ENCODE measurements at regions not wholly inside any gene's neighbourhood (a gene's known extent, or its start where the extent isn't known, plus 50 kb on each side); places are given as distances from the start of the nearest gene placed in this dataset.
"Not testable (repeated sequence)": the region's sequence is repeated elsewhere in the genome, so short reads cannot be mapped to it uniquely, and the experiment has no call there.

- H3K9me3 ChIP-seq: no peaks in the 10 kb centered on the region
- H3K27me3 ChIP-seq: no peaks in the 10 kb centered on the region
- TF ChIP-seq POLR2A (IDR thresholded peaks at IDR 0.05) (no peak), CTCF (IDR thresholded peaks at IDR 0.05) (no peak)
- no peaks in the 10 kb centered on the region for H3K36me3 ChIP-seq
- no peak overlapping the region for H3K27ac ChIP-seq
- no peak for DNase-seq
- WGBS, 2 donors: 21 to 32% methylated on average over 1 of the region's 1 CpG
- intact Hi-C loops (cut with DNase I): no loop called here
- H3K4me3 ChIP-seq: no peak overlapping the region
- peaks cover 0 to 15% (median 0%) of the 10 kb centered on the region in 3 donors for H3K4me1 ChIP-seq
Observed at GRCh38 chr7:114182837-114183236, 231.8 kb upstream of the FOXP2 start.

- WGBS, 2 donors: 82 to 84% methylated on average over 1 of the region's 1 CpG
- TF ChIP-seq POLR2A (IDR thresholded peaks at IDR 0.05) (no peak), CTCF (IDR thresholded peaks at IDR 0.05) (no peak)
- intact Hi-C loops (cut with DNase I): no loop called here
Observed at GRCh38 chr7:114181280-114181679, 233.3 kb upstream of the FOXP2 start.

GRCh38 chr7:114180556-114181266 is 233.9 kb upstream of the FOXP2 start:
- Histone ChIP-seq H3K4me3 (no peak overlapping the region), H3K36me3 (no peaks in the 10 kb centered on the region), H3K27ac (no peak overlapping the region), H3K9me3 (no peaks in the 10 kb centered on the region), H3K4me1 (peaks cover 0 to 15% (median 0%) of the 10 kb centered on the region in 3 donors), H3K27me3 (no peaks in the 10 kb centered on the region)
- intact Hi-C loops (cut with DNase I): no loop called here
- DNase-seq: no peak
- TF ChIP-seq CTCF (IDR thresholded peaks at IDR 0.05): no peak
- no peak for TF ChIP-seq POLR2A (IDR thresholded peaks at IDR 0.05)

More at GRCh38 chr7:114181280-114181679, 233.3 kb upstream of the FOXP2 start:
- H3K27me3 ChIP-seq: no peaks in the 10 kb centered on the region
- no peaks in the 10 kb centered on the region for H3K36me3 ChIP-seq
- no peak overlapping the region for H3K27ac ChIP-seq
- no peak for DNase-seq
- no peaks in the 10 kb centered on the region for H3K9me3 ChIP-seq
- peaks cover 0 to 15% (median 0%) of the 10 kb centered on the region in 3 donors for H3K4me1 ChIP-seq
- H3K4me3 ChIP-seq: no peak overlapping the region

- Histone ChIP-seq H3K4me3 (no peak overlapping the region), H3K4me1 (no peaks in the 10 kb centered on the region), H3K36me3 (no peaks in the 10 kb centered on the region), H3K27ac (no peak overlapping the region), H3K27me3 (no peaks in the 10 kb centered on the region), H3K9me3 (no peaks in the 10 kb centered on the region)
- WGBS, 2 donors: 75 to 81% methylated on average over 4 of the region's 4 CpGs
- intact Hi-C loops (cut with DNase I): no loop called here
- TF ChIP-seq CTCF (IDR thresholded peaks at IDR 0.05) (no peak), POLR2A (IDR thresholded peaks at IDR 0.05) (no peak)
- no peak for DNase-seq
Observed at GRCh38 chr7:114175125-114175524, 239.5 kb upstream of the FOXP2 start.

- Histone ChIP-seq H3K4me3 (no peak overlapping the region), H3K9me3 (no peaks in the 10 kb centered on the region), H3K27ac (no peak overlapping the region), H3K4me1 (no peaks in the 10 kb centered on the region), H3K27me3 (no peaks in the 10 kb centered on the region), H3K36me3 (no peaks in the 10 kb centered on the region)
- TF ChIP-seq CTCF (IDR thresholded peaks at IDR 0.05) (no peak), POLR2A (IDR thresholded peaks at IDR 0.05) (no peak)
- intact Hi-C loops (cut with DNase I): no loop called here
- 87 to 97% methylated on average over 3 of the region's 3 CpGs for WGBS, 2 donors
- DNase-seq: no peak
Observed at GRCh38 chr7:114173170-114173890, 241.3 kb upstream of the FOXP2 start.

- H3K9me3 ChIP-seq; H3K4me3 ChIP-seq; DNase-seq; H3K4me1 ChIP-seq; H3K27ac ChIP-seq; H3K36me3 ChIP-seq; intact Hi-C loops (cut with DNase I); H3K27me3 ChIP-seq: not testable (repeated sequence)
- WGBS, 2 donors: 84 to 94% methylated on average over 2 of the region's 2 CpGs
Observed at GRCh38 chr7:114169389-114169788, 245.2 kb upstream of the FOXP2 start.

Data from esophagus squamous epithelium (tissue), 5 donors.